Hepatocyte (in vitro differentiated cells): ENCODE measurements at regions not wholly inside any gene's neighbourhood (a gene's known extent, or its start where the extent isn't known, plus 50 kb on each side); places are given as distances from the start of the nearest gene placed in this dataset.

Experiments
- EZH2phosphoT487 ChIP-seq: fragments of 200-600 bp; sonication (generic); IDR thresholded peaks from one replicate; pipeline ENCODE4 v1.6.1; 2018; ENCODE audit warnings: antibody characterized with exemption, mild to moderate bottlenecking, low read depth, moderate library complexity; ENCODE audit not compliant: unreplicated experiment, severe bottlenecking
- TF ChIP-seq, protein P1 (sequence below): fragments of 200-600 bp; sonication (generic); IDR thresholded peaks from 2 replicates; pipeline ENCODE4 v1.5.1; 2016; ENCODE audit warnings: antibody characterized with exemption, mild to moderate bottlenecking; ENCODE audit not compliant: poor library complexity

- TF ChIP-seq, protein P1, sequence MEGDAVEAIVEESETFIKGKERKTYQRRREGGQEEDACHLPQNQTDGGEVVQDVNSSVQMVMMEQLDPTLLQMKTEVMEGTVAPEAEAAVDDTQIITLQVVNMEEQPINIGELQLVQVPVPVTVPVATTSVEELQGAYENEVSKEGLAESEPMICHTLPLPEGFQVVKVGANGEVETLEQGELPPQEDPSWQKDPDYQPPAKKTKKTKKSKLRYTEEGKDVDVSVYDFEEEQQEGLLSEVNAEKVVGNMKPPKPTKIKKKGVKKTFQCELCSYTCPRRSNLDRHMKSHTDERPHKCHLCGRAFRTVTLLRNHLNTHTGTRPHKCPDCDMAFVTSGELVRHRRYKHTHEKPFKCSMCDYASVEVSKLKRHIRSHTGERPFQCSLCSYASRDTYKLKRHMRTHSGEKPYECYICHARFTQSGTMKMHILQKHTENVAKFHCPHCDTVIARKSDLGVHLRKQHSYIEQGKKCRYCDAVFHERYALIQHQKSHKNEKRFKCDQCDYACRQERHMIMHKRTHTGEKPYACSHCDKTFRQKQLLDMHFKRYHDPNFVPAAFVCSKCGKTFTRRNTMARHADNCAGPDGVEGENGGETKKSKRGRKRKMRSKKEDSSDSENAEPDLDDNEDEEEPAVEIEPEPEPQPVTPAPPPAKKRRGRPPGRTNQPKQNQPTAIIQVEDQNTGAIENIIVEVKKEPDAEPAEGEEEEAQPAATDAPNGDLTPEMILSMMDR, result no peak
- TF ChIP-seq EZH2phosphoT487, result no peak
These were observed 494.6 kb downstream of the ENC1 start for GRCh38 chr5:74145951-74146350.
